Urinary bladder (tissue), 3 donors: ENCODE measurements at regions not wholly inside any gene's neighbourhood (a gene's known extent, or its start where the extent isn't known, plus 50 kb on each side); places are given as distances from the start of the nearest gene placed in this dataset.
"Not testable (repeated sequence)": the region's sequence is repeated elsewhere in the genome, so short reads cannot be mapped to it uniquely, and the experiment has no call there.

Source experiments
- DNase-seq: peaks from one replicate; pipeline ENCODE4 v3.0.0-alpha.2; 2015; ENCODE audit errors: extremely low spot score
- H3K27ac ChIP-seq: one replicate; pipeline ENCODE4 v1.5.1; 2013; ENCODE audit warnings: low read depth, mild to moderate bottlenecking, moderate library complexity
- H3K36me3 ChIP-seq: one replicate; pipeline ENCODE4 v1.6.1; 2013; ENCODE audit warnings: mild to moderate bottlenecking, moderate library complexity; ENCODE audit not compliant: insufficient read depth
- H3K4me1 ChIP-seq: one replicate; pipeline ENCODE4 v1.6.1; 2013; ENCODE audit warnings: mild to moderate bottlenecking, moderate library complexity; ENCODE audit not compliant: insufficient read depth
- H3K4me3 ChIP-seq: one replicate; pipeline ENCODE4 v1.5.1; 2013; ENCODE audit warnings: low read depth, low read length
- WGBS: extraction: QIAGEN DNeasy Blood & Tissue Kit; methylation state at CpG from one replicate; pipeline ENCODE4 v1.1.7; 2013; 5-methylcytosine and 5-hydroxymethylcytosine counted together
- donor health status: healthy with polysubstance abuse.
- donor health status: healthy.

- Histone ChIP-seq H3K4me3 (no peak overlapping the region), H3K4me1 (no peaks in the 10 kb centered on the region), H3K36me3 (no peaks in the 10 kb centered on the region), H3K27ac (no peak overlapping the region)
- whole genome bisulfite sequencing: 81% methylated on average over 2 of the region's 2 CpGs
- DNase-seq: no peak
Measured at GRCh38 chr2:35820391-35820790, 535.2 kb upstream of the CRIM1 start.

DNA sequence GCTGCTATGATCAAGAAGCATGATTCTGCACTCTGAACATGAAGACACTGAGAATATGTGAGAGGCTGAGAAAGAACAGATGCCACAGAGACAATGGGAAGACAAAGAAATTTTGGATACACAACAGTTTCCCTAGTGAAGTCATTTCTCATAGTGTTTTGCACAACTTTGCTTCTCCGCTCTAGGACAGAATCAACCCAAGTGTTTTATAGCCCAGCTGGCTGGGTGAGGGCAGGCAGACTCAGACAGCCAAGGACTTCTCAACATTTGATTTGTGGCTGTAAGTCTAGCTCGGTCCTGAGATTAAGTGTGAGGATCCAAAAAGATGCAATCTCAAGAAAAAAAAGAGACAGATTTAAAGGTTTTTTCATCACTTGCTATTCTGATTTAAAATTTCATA lies 536.5 kb upstream of the CRIM1 start:
- 27% methylated on average over 2 of the region's 2 CpGs for WGBS
- Histone ChIP-seq H3K36me3 (no peaks in the 10 kb centered on the region), H3K27ac (no peak overlapping the region), H3K4me3 (no peak overlapping the region), H3K4me1 (no peaks in the 10 kb centered on the region)
- DNase-seq: no peak

DNA sequence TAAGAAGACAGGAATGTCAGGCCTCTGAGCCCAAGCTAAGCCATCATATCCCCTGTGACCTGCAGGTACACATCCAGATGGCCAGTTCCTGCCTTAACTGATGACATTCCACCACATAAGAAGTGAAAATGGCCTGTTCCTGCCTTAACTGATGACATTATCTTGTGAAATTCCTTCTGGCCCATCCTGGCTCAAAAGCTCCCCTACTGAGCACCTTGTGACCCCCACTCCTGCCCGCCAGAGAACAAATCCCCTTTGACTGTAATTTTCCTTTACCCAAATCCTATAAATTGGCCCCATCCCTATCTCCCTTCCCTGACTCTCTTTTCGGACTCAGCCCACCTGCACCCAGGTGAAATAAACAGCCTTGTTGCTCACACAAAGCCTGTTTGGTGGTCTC lies 537.2 kb upstream of the CRIM1 start:
- 82% methylated on average over 2 of the region's 2 CpGs for WGBS
- H3K4me1 ChIP-seq, H3K36me3 ChIP-seq, DNase-seq, H3K4me3 ChIP-seq, H3K27ac ChIP-seq: not testable (repeated sequence)

DNA sequence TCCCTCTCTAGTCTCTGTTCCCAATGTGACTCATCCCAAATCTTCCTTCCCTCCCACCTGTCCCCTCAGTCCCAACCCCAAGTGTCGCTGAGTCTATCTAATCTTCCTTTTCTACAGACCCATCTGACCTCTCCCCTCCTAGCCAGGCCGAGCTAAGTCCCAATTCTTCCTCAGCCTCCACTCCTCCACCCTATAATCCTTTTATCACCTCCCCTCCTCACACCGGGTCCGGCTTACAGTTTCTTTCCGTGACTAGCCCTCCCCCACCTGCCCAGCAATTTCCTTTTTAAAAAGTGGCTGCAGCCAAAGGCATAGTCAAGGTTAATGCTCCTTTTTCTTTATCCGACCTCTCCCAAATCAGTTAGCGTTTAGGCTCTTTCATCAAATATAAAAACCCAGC lies 541.0 kb upstream of the CRIM1 start:
- not testable (repeated sequence) for H3K27ac ChIP-seq, DNase-seq, H3K36me3 ChIP-seq, H3K4me3 ChIP-seq, H3K4me1 ChIP-seq
- WGBS: 56% methylated on average over 7 of the region's 7 CpGs

DNA sequence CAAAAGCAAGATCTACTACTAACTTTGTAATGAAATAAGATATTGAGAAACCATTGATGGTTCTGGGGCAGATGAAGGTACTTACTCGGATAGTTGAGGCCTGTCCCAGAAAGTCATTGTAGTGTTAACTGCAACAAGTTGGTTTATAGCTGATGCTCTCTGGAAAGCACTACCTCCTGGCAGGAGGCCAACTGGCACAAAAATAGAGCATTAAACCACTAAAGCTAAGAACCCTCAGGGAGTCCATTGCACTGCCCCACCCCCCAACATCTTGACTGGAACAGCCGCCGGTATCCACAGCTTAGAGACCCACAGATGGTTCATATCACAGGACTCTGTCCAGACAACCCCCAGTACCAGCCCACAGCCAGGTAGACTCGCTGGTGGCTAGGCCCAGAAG lies 552.5 kb upstream of the CRIM1 start:
- H3K4me1 ChIP-seq: no peaks in the 10 kb centered on the region
- DNase-seq: no peak
- H3K4me3 ChIP-seq: no peak overlapping the region
- H3K27ac ChIP-seq: no peak overlapping the region
- 52% methylated on average over 4 of the region's 4 CpGs for WGBS
- no peaks in the 10 kb centered on the region for H3K36me3 ChIP-seq

DNA sequence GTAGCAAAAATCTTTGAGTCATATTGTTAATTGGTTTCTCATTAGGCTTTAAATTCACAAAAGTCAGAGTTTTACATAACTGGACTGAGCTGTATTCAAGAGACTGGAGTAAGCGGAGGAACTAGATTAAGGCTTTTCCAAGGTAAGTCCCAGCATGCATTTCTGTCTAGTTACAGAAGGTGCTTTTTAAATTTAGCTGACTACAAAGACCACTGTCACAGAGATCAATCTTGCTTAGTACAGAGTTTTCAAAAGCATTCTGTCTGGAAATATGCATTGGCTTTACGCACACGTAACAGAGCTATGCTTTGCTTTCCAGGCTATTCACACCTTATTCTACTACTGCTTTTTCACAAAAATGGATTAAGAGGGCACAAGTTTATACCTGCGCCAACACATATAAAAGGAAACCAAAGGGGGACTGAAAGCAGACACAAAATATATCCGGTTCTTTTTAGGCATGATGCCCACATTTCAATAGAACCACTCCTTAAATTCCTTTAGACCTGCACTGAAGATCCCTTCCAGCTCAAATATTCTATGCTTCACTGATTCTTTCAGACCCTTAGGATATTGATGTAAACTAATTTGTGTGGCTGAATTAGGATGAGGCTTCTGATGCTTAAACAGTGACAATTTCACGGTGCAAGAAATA lies 560.7 kb upstream of the CRIM1 start:
- H3K36me3 ChIP-seq: no peaks in the 10 kb centered on the region
- DNase-seq: peak; percentile 48
- WGBS: 85% methylated on average over 6 of the region's 6 CpGs
- H3K4me1 ChIP-seq: no peaks in the 10 kb centered on the region
- no peak overlapping the region for H3K4me3 ChIP-seq
- H3K27ac ChIP-seq: no peak overlapping the region

DNA sequence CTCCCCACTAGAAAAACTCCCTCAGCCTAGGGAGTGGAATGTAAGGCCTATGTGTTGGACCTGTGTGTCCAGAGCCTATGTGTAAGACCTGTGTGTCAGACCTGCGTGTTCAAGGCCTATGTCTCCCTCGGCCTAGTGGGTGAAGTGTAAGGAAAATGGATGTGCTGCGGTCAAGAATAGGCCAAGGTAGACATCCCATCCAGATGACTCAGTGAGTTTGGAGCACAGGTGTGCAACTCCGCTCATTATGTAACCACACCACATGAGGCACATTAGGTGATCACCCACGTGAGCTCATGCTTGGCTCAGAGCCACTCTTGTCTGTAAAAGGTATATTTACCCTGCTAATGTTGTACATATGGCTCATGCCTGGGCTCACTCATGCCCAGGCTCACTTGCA lies 565.3 kb upstream of the CRIM1 start:
- no peaks in the 10 kb centered on the region for H3K4me1 ChIP-seq
- no peaks in the 10 kb centered on the region for H3K36me3 ChIP-seq
- 92% methylated on average over 5 of the region's 5 CpGs for WGBS
- no peak overlapping the region for H3K4me3 ChIP-seq
- no peak overlapping the region for H3K27ac ChIP-seq
- no peak for DNase-seq

GRCh38 chr2:35788543-35788942 lies 567.0 kb upstream of the CRIM1 start:
- Histone ChIP-seq H3K4me3 (no peak overlapping the region), H3K4me1 (no peaks in the 10 kb centered on the region), H3K27ac (no peak overlapping the region), H3K36me3 (no peaks in the 10 kb centered on the region)
- 97% methylated on average over 10 of the region's 10 CpGs for WGBS
- no peak for DNase-seq

GRCh38 chr2:35787302-35788031 lies 568.1 kb upstream of the CRIM1 start:
- no peak overlapping the region for H3K27ac ChIP-seq
- H3K36me3 ChIP-seq: no peaks in the 10 kb centered on the region
- H3K4me1 ChIP-seq: no peaks in the 10 kb centered on the region
- DNase-seq: no peak
- no peak overlapping the region for H3K4me3 ChIP-seq
- whole genome bisulfite sequencing: 89% methylated on average over 4 of the region's 4 CpGs

GRCh38 chr2:35785564-35785963 lies 570.0 kb upstream of the CRIM1 start:
- no peaks in the 10 kb centered on the region for H3K4me1 ChIP-seq
- no peak overlapping the region for H3K4me3 ChIP-seq
- no peaks in the 10 kb centered on the region for H3K36me3 ChIP-seq
- no peak overlapping the region for H3K27ac ChIP-seq
- DNase-seq: no peak

DNA sequence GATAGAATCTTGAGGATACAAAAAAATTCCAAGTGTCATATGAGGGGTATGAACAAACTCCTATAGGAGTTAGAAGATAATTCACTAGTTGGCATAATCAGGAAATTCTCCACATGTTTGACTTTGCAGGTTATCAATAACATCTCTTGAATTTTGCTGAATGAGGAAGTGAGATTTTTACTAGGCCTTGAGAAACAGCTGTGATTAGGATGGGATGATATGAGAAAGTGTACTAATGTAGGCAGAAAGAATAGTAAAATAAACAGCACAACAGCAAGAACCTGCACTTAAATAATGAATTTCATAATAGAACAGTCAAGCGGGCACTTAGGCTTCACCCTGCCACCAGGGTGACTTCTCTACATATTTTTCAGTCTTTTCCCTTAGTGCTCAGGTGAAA lies 570.8 kb upstream of the CRIM1 start:
- WGBS: 91% methylated on average over 1 of the region's 1 CpG
- no peak overlapping the region for H3K4me3 ChIP-seq
- DNase-seq: no peak
- H3K4me1 ChIP-seq: no peaks in the 10 kb centered on the region
- no peaks in the 10 kb centered on the region for H3K36me3 ChIP-seq
- no peak overlapping the region for H3K27ac ChIP-seq

DNA sequence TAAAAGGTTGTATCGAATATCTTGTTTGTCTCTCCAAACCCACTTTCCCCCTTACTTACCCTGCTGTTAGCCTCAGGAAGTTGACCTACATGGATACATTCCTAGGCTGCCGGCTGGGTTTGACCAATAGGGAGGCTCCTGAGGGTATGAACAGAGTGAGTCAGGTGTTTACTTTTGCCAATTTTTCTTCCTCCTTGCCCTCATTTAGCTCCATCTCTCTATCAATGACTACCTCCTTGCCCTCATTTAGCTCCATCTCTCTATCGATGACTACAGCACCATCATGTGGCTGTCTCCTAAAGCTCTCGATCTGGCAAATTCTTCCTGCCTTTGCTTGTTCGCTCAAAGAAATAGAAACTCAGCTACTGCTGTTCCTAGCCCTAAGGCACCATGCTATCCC lies 571.9 kb upstream of the CRIM1 start:
- H3K36me3 ChIP-seq: no peaks in the 10 kb centered on the region
- H3K27ac ChIP-seq: no peak overlapping the region
- 86% methylated on average over 5 of the region's 5 CpGs for WGBS
- H3K4me3 ChIP-seq: no peak overlapping the region
- H3K4me1 ChIP-seq: no peaks in the 10 kb centered on the region
- no peak for DNase-seq

- H3K4me1 ChIP-seq: no peaks in the 10 kb centered on the region
- H3K4me3 ChIP-seq: no peak overlapping the region
- no peak overlapping the region for H3K27ac ChIP-seq
- no peak for DNase-seq
- no peaks in the 10 kb centered on the region for H3K36me3 ChIP-seq
- WGBS: 82% methylated on average over 2 of the region's 2 CpGs
Measured at GRCh38 chr2:35741556-35741955, 614.0 kb upstream of the CRIM1 start.

DNA sequence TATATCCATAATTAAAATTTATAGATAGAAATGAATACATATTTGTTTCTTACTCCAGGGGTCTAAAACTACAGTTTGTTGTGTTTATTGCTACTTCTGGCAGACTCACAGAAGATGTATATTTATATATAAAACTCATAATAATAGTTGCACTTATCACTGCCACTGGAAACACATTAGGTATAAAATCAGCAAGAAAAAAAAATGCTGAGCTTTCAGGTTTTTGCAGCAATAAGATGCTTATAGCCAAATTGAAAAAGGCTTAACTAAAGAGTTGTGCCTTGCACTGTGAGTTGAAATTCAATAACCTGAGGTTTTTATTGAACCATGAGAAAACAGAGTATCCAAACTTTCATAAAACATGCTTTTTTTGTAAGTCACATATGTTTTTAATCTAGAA lies 623.9 kb upstream of the CRIM1 start:
- H3K27ac ChIP-seq: no peak overlapping the region
- H3K4me3 ChIP-seq: no peak overlapping the region
- H3K4me1 ChIP-seq: no peaks in the 10 kb centered on the region
- DNase-seq: no peak
- no peaks in the 10 kb centered on the region for H3K36me3 ChIP-seq
